ENCODE measurements at regions not wholly inside any gene's neighbourhood (a gene's known extent, or its start where the extent isn't known, plus 50 kb on each side); places are given as distances from the start of the nearest gene placed in this dataset.

DNA sequence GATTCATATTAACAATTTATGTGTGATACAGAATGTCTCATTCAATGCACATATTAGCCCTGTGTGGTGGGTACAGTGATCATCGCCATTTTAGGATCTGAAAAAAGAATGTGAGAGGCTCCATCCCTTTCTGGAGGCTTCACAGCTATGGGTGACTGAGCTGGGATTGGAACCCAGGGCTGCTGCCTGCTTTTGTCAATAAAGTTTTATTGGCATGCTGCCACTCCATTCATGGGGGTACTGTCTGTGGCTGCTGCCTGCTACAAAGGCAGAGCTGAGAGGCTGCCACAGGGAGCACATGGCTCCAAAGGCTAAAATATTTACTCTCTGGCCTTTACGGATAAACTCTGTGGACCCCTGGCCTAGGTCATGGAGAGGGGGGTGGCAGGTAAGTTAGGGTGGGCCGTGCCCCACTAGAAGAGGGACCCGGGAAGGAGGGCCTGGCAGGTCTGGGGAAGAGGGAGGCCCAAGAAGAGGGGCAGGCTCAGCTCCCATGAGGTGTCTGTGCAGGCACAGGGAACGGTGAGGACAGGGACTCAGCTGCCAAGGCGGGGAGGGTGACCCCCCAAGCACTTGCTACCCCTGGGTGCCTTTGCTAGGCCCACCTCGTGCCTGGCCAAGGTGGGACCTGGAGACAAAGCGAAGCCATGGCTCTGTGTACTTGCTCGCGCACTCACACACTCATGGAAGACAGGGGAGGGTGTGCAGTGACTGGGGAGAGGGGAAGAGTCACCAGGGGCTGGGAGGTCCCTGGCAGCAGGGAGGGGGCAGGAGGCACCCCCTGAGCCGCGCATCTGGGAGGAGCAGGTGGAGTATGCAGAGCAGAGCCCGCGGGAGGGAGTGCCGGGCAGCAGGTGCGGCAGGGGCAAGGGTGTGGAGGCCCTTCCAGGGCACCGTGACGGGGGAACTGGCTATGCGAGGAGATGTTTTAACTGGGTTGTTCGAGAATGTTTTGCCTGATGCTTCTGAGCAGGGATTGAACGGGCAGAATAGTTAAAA, 335.3 kb downstream of the CTTN start:
- no peak for DNase-seq

DNA sequence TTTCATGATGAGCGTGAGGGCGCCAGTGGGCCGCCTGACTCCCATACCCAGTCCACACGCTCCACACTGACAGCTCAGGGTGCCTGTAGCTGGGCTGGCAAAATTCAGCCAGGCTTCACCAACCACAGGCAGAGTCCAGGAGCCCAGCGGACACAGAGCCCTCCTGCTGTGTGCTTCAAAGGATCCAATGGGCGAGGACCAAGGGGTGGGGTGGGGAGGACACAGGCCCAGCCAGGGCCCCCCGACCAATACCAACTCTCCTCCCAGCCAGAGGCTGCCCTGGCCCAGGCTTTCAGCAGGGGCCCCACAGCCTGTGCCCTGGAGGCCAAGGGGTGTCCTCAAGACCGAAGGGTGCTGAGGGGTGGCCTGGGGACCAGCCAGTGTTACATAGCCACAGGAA, 336.1 kb downstream of the CTTN start:
- DNase-seq, result no peak

DNA sequence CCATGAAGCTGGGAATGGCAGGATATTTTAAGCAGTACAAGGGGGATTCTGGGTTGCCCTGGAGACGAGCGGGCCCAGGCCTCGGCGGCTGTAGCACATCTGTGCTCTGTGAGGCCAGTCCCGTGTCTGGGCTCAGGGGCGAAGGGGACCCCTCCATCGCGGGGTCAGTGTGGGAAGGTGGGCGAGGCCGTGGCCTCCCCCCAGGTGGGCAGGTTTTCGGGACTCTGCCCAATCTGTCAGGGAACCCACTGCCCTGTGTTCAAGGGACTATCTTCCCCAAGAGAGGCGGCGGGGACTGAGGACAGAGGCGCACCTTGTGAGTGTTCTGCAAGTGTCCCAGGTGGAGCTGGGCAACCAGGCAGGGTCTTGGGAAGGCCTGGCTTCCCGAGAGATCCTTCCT, 336.6 kb downstream of the CTTN start:
- no peak for DNase-seq

DNA sequence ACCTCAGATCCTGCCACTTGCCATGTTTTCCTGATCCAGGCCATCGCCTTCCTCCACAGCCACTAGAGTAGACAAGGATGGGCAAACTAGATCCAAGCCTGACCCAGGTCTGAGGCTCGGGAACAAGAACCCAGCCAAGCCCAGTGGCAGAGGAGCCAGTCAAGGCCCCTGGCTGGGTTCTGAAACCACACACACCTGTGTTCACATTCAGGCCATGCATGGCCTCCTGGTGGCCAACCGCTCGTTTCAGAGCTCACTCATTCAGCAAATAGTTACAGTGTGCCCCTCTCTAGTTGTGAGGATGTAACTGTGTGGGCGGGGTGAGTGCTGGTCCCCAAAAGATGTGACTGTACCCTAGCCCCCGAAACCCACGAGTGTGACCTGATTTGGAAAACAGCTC, 337.6 kb downstream of the CTTN start:
- no peak for DNase-seq

DNA sequence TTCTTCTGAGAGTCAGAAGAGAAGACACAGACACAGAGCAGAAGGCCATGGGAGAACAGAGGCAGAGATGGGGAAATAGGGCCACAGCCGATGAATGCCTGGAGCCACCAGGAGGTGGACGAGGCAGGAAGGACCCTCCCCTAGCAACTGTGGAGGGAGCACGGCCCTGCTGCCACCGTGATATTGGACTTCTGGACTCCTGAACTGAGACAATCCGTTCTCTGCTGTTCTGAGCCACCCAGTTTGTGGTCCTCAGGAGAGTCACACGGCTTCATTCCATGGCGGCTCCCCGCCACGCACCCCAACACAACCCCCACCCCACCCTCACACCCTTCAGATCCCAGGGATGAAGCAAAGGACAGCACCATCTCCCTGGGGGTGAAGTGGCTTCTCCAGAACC, 338.1 kb downstream of the CTTN start:
- DNase-seq, result no peak

DNA sequence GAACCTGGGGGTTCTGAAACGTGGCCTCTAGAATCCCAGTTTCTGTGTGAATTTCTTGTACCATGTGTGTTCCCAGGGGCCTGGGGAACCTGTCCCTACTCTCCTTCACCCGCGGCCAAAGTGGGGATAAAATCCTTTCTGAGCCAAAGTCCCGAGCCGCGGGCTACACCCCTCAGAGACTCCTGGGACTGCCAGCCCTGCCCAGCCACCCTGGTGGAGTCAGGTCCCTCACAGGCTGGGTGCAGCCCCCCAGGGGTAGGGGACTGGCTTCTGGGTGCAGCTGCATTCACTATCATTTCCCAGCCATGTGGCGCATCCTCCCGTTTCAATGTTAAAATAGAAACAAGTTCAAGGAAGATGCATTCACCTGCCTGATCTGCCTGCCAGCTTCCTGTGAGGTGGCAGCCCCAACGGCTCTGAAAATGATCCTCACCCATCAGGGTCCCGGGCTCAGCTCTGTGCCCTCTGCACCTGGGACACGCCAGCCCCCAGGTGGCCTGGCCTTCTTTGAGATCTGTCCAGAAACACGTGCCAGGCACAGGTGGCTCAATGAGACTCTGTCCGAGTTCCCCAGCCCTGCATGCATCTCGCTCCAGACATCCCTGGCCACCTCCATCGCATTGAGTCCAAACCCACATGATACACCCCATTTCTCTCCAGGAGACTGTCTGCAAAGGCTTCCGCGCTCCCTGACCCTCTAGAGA, 338.8 kb downstream of the CTTN start:
- no peak for DNase-seq

DNA sequence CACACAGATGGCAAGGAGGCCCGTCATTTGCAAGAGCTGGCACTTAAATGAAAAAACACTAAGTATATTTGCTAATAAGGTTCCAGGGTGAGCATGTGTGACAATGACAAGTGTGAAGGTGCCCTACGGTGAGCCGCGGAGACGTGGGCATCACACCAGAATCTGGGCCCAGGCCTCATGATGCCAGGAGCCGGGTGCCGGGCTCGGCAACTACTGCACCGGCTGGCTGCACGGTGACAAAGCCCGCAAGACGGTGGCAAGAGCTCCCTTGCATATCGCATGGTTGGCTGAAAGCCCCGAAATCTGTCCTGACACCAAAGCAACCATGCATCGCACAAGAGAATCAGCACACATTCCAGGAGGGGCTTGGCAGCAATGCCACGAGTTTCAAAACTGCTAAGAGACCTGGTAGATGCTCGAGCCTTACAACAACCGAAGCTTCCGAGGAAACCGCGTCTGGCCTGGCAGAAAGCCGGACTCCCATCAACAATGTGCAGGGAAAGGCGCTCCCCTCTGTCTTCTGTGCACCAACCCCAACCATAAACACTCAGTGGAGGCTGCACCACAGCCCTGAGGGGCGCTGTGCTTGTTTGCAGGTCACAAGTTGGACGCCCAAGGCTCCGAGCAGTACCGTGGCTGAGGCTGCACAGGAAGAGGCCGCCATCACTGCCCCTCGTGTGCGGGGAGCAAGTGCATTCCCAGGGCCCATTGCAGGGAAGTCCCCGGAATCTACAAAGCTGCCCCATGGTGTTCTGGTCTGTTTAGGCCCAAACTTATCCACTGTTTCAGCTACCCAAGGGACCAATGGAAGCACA, 339.7 kb downstream of the CTTN start:
- no peak for DNase-seq

DNA sequence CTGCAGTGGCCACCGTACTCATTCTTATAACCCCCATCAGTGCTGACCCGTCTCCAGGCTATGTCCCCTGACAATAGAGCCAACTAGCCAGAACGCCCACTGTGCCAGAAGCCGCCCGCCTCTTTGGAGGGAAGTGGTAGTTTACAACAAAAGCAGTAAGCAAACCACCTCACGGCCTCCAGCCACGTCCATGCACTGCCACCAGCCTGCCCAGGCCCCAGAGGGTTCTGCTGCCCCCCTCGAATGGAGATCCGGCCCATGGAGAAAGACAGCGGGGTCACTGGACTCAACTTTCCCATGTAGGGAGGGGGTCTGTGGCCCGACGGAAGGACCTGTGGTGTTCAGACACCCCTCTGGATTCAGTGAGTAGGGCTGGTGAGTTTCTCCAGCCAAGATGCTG, 340.3 kb downstream of the CTTN start:
- DNase-seq, result no peak

DNA sequence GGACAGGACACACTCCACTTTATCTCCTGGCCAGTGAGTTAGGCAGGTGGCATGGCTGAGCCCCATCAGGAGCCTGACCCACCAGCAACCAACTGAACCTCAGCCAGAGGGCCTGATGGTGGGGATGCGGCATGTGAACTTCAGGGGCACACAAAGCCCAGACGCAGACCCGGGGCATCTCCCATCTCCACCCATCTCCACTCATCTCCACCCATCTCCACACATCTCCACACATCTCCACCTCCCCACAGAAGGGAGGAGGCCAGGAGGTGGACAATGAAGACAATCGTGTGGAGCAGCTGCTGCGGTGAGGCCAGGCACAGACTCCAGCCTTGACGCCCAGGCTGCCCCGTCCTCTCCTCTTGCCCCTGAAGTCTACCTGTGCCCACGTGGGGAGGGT, 340.8 kb downstream of the CTTN start:
- DNase-seq, result no peak

DNA sequence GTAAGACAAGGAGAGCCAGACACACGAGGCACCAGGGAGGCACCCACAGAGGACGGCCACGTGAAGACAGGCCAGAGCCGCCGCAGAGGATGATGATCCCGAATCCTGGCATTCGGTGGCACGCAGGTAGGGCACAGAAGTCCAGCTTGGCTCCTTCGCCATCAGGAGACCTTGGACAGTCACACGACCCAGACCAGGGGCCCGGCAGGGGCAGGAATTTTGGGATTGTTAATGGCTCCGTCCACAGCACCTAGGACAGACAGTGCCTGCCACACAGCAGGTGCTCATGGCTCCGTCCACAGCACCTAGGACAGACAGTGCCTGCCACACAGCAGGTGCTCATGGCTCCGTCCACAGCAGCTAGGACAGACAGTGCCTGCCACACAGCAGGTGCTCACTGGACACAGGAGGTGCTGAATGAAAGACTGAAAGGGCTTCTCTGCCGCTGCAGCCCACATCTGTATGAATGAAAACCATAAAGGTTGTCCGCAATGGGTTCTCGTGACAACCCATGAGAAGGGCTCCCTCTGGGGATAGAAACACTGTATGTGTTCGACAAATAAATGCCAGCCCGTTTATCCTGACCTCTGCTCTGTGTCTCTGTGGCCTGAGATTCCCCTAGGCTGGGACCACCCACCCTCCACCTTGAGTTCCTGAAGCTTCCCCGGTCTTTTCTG, 341.6 kb downstream of the CTTN start:
- no peak for DNase-seq

DNA sequence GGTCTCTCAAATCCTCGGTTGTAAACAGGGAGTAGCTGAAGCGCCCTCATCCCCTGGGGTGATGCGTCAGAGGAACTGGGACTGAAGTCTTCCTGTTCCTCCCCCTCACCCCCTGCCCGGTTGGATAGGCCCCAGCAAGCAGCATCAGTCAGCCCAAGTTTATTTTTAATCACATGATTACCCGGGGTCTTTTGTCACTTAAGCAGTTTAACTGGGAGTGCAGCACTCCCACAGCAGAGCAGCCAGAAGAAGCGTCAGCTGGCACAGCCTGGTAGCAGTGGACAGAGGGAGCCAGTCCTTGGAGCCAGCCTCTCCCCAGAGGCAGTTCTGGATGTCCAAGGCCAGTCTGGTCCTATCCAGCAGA, 342.1 kb downstream of the CTTN start:
- no peak for DNase-seq

DNA sequence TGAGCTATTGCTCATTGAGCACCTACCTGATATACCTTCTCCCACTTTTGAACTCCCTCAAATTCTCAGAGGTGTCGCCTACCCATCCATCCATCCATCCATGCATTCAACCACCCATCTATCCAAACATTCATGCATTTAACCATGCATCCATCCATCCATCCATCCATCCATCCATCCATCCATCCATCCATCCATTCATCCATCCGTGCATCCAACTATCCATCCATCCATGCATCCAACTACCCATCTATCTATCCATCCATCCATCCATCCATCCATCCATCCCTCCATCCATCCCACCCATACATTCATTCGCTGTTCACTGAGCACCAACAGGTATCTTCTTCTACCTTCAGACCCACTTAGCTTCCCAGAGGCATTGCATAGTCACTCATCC, 342.8 kb downstream of the CTTN start:
- DNase-seq, result no peak

DNA sequence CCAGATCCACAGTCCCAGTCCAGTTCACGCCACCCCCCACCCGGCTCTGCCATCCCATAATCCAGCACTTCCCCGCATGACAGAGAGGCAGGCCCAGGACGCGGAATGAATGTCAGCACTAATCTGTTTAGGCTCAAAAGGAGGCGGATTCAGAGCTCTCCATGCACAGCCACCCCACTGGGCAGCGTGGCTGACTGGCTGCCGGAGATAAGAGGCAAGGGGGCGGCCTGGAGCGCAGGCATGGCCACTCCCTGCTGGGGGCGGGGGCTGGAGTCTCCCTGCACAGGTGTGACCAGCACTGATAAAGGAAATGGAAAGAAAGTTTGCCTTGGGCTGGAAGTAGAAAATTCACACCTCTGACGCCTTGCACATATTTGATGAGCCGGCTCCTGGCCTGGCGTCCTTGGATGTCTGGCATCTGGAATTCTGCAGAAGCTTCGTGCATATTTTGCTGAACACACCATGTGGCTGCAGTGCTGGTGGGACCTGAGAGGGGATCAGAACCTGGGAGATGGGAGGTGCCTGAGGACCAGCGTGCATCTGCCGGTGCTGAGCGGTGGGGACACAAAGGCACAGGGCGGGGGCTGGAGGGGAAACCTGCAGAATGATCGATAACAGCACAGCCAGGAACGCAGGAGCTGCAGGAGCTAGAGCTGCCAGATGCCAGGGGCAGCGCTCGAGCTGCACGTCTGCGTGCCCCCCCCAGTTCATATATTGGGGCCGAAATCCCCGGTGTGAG, 344.4 kb downstream of the CTTN start:
- DNase-seq, result no peak

DNA sequence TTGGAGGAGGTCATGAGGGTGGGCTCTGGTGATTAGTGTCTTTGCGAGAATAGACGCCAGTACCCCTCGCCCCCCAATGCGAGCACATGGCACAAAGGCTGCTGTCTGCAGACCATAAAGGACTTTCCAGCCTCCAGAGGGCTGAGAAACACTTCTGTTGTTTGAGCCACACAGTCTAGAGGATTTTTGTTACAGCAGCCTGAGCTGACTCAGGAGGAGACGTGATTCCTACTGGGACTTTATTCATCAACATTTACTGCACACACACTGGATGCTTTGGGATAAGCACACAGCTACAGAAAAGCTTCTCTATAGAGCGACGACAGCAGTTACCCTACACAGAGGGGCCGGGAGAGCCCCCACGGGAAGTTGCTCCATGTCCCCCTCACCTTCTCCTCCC, 345.0 kb downstream of the CTTN start:
- no peak for DNase-seq

DNA sequence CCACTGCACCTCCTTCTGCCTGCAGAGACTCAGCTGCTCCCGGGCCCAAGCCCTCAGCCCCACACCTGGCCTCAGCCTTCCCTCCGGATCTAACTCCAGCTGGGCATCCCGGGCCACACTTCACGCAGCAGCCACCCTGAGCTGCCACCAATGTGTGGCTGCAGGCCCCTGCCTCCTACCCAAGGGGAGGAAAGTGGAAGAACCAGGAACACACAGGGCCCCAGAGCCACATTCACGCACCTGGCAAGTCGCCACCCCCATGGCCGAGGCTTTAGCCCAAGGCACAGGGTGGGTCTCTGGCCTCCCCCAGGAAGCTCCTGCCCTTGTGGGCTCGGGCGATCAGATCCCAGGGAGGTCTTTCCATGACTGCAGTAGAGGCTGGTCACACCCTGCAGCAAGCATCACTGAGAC, 345.6 kb downstream of the CTTN start:
- DNase-seq, result no peak

DNA sequence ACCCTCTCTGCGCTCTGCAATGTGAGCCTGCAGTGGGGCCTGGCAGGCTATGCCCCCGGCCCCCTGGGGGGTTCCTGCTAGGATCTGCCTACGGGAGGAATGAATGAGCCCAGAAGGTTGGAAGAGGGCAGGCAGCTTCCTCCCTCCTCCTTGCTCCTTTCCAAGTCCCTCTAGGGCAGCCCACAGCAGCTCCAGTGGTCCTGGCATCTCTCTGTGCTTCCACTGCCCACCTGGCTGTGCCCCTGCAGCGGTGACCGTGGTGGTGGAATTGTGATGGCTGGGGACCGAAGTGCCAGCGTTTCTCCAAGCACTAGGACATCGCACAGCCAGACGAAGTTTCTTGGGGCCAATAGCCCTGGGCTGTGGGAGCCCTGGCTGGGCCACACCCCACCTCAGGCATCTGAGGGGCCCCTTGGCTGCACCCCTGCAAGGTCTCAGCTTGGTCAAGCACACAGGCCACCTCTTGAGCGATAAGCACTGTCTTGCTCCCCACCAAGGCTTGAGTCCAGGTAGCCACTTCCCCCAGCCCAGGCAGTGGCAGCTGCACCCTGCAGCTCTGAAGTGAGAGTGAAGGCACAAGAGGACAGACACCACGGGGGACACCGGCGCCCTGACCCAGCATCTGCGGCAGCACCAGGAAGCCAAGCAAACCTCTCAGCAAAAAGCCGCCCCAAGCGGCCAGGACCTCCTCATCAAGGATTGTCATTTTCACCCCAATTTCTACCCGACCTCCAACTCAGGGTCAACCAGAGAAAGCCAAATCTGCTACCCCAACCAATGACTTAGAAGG, 346.3 kb downstream of the CTTN start:
- DNase-seq, result no peak

DNA sequence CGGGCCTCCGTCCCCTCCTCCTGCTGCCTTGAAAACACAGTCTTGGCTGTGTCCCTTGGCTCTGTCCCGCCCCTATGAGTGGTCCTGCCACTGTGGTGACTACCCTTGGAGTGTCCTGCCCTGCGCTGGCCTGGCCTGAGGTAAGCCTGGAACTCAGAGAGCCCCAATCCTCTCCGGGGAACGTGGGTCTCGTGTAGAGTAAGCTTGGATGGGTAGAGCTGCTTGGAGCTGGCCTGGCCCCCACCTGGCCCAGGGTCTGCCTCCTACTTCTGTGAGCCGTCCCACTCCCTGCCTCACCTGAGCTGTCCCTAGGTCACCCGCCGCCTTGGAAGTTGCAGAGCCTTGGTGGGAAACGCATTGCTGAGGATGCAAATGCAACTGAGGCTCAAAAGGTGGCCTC, 347.1 kb downstream of the CTTN start:
- no peak for DNase-seq

DNA sequence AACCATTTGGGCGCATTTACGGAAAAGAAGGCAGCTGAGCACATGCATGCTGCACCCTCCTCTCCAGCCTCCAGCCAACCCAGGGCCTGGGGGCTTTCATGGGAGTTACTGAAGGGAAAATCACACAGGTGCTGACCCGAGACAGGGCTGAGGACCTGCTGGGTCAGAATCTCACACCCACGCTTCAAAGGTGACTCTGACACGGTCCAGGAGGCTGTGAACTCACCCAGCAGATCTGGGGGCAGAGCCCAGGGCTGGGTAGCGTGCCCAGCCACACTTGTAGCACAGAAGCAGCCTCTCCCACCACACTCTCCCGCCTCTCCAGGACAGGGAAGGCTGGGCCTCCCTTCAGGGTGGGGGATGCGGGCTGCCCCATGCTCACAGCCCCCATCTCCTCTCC, 347.6 kb downstream of the CTTN start:
- DNase-seq, result no peak

DNA sequence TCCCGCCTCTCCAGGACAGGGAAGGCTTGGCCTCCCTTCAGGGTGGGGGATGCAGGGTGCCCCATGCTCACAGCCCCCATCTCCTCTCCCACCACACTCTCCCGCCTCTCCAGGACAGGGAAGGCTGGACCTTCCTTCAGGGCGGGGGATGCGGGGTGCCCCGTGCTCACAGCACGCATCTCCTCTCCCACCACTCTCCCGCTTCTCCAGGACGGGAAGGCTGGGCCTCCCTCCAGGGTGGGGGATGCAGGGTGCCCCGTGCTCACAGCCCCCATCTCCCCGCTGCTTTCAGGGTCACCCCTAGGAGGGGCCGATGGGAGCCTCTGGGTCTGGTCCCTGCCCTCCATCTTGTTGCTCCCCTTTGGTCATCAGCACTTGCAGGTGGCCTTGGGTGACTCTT, 348.0 kb downstream of the CTTN start:
- DNase-seq, result no peak

DNA sequence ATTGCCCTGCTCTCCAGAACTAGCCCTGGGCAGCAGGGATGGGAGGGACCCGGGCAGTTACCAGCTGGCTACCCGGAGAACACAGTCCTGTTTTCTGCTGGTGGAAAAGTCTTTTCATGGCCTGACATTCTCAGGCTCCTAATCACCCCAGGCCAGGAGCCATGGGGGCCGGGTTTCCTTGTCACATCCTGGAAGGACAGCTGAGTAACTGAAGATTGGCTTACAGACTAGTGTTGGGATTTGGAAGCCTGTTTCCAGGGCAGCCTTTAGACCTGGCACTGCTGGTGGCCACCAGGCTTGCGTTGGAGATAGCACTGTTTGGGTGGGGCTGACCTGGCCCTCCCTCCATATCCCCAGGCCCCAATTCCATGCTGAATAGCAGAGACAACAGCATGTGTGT, 349.0 kb downstream of the CTTN start:
- no peak for DNase-seq

DNA sequence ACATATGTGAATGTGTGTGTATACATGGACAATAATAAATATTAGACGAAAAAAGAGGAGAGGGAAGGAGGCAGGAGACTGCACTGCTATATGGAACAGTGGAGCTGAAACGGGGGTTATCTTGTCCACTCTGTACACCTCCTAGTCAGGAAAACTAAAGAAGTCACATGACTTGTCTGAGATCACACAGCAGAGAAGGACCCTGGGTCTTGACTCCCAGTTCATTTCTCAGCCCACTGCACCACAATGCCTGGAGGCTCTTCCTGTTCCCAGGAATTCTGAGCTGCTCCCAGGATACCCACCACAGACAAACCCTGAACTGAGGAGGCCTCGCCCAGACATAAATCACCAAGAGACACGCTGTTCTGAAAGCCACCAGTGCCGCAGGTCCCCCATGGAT, 349.6 kb downstream of the CTTN start:
- DNase-seq, result no peak

All from CD4-positive, alpha-beta T cell treated with Interleukin-12 subunit alpha and Interleukin-12 subunit beta, for 1 hour (primary cell).